ENCODE measurements at regions not wholly inside any gene's neighbourhood (a gene's known extent, or its start where the extent isn't known, plus 50 kb on each side); places are given as distances from the start of the nearest gene placed in this dataset.

- no peak for TF ChIP-seq ZNF274 (IDR thresholded peaks at IDR 0.05; ENCODE audit: low read depth, low read length)
- no peak for TF ChIP-seq YY1 (IDR thresholded peaks at IDR 0.05; ENCODE audit: insufficient read depth, insufficient read length)
- no peak for TF ChIP-seq SUZ12 (IDR thresholded peaks at IDR 0.05; ENCODE audit: extremely low read depth, insufficient read depth, insufficient read length)
Measured at GRCh38 chr14:65291531-65291930, 121.0 kb upstream of the FUT8 start.
